ENCODE measurements at regions not wholly inside any gene's neighbourhood (a gene's known extent, or its start where the extent isn't known, plus 50 kb on each side); places are given as distances from the start of the nearest gene placed in this dataset.

DNA sequence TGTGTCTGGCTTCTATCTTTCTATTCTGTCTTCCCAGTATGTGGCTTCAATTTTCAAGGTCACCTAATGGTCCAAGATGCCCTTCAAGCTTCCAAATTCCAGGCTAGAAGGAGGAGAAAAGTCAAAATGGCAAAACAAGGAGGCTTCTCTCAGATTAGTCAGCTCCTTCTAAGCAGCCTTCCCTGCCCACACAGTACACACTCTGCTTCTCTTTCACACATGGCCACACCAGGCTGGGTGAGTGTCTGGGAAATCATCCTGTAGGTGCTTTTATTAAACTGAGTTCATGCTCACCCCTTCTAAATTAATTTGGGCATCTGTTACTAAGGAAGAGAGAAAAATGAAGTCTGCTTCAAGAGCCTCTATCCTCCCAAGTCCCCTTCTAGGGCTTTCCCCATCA, 277.2 kb upstream of the MGAT5 start:
- no peaks in the 10 kb centered on the region for H3K36me3 ChIP-seq (ENCODE audit: control insufficient read depth in 2 of 2, insufficient read depth in 2 of 2, low read length in 1 of 2)
- no peak overlapping the region for H3K4me3 ChIP-seq (ENCODE audit: low read length in 2 of 2)
- DNase-seq (ENCODE audit: low read depth in 6 of 9, low spot score in 9 of 9), result no peak

DNA sequence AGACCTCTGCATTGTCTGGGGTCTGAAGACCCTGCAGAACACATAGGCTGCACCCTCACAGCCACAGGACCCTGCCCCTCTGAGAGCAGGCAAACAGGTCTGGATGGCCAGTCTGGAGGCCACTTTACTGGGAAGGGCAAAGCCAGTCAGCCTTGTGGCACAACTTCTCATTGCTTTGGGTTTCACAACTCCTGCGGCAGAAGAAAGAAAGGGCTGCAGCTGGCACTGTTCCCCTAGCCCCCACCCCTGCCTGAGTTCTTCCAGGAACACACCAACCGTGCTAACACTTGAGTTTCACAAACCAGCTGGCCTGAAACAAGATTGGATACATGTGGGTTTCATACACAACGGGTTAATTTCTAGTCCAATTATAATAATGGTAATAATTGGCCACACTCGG, 276.5 kb upstream of the MGAT5 start:
- DNase-seq (ENCODE audit: low read depth in 6 of 9, low spot score in 9 of 9), result no peak

More for the DNA sequence above, 277.2 kb upstream of the MGAT5 start:
- Histone ChIP-seq H3K27ac (ENCODE audit: low read depth in 1 of 2, low read length in 1 of 2) (no peak overlapping the region), H3K9me3 (ENCODE audit: control insufficient read depth in 2 of 2, insufficient read depth in 1 of 2, low read length in 1 of 2) (peaks cover 0 to 5% of the 10 kb centered on the region in 2 donors), H3K27me3 (ENCODE audit: control insufficient read depth in 2 of 2, insufficient read depth in 1 of 2, low read length in 1 of 2) (no peaks in the 10 kb centered on the region), H3K4me1 (ENCODE audit: control insufficient read depth in 2 of 2, insufficient read depth in 2 of 2, low read length in 2 of 2) (no peaks in the 10 kb centered on the region)

GRCh38 chr2:133982256-133982655, 271.6 kb upstream of the MGAT5 start:
- Histone ChIP-seq H3K27me3 (ENCODE audit: control insufficient read depth in 2 of 2, insufficient read depth in 1 of 2, low read length in 1 of 2) (no peaks in the 10 kb centered on the region), H3K4me3 (ENCODE audit: low read length in 2 of 2) (no peak overlapping the region), H3K36me3 (ENCODE audit: control insufficient read depth in 2 of 2, insufficient read depth in 2 of 2, low read length in 1 of 2) (no peaks in the 10 kb centered on the region), H3K9me3 (ENCODE audit: control insufficient read depth in 2 of 2, insufficient read depth in 1 of 2, low read length in 1 of 2) (peaks cover 0 to 5% of the 10 kb centered on the region in 2 donors), H3K27ac (ENCODE audit: low read depth in 1 of 2, low read length in 1 of 2) (no peak overlapping the region), H3K4me1 (ENCODE audit: control insufficient read depth in 2 of 2, insufficient read depth in 2 of 2, low read length in 2 of 2) (no peaks in the 10 kb centered on the region)
- DNase-seq (ENCODE audit: low read depth in 6 of 9, low spot score in 9 of 9), result no peak
- WGBS, result 85% methylated on average over 6 of the region's 6 CpGs

More for the DNA sequence above, 276.5 kb upstream of the MGAT5 start:
- Histone ChIP-seq H3K9me3 (ENCODE audit: control insufficient read depth in 2 of 2, insufficient read depth in 1 of 2, low read length in 1 of 2) (peaks cover 0 to 5% of the 10 kb centered on the region in 2 donors), H3K36me3 (ENCODE audit: control insufficient read depth in 2 of 2, insufficient read depth in 2 of 2, low read length in 1 of 2) (no peaks in the 10 kb centered on the region), H3K4me3 (ENCODE audit: low read length in 2 of 2) (no peak overlapping the region), H3K4me1 (ENCODE audit: control insufficient read depth in 2 of 2, insufficient read depth in 2 of 2, low read length in 2 of 2) (no peaks in the 10 kb centered on the region), H3K27me3 (ENCODE audit: control insufficient read depth in 2 of 2, insufficient read depth in 1 of 2, low read length in 1 of 2) (no peaks in the 10 kb centered on the region), H3K27ac (ENCODE audit: low read depth in 1 of 2, low read length in 1 of 2) (no peak overlapping the region)
- 80% methylated on average over 4 of the region's 4 CpGs for WGBS

DNA sequence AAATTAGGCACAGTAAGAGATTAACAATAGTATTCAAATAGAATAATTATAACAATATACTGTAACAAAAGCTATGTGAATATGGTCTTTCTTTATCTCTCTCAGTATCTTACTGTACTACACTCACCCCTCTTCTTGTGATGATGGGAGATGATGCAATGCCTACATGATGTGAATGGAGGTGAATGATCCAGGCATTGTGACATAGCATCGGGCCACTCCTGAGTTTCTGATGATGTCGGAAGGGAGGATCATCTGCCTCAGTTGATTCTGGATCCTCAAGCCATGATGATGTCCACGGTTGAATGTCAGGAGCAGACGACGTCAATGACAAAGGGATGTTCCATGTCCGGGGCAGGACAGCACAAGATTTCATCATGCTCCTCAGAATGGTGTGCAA, 268.3 kb upstream of the MGAT5 start:
- H3K9me3 ChIP-seq (ENCODE audit: control insufficient read depth in 2 of 2, insufficient read depth in 1 of 2, low read length in 1 of 2), result no peaks in the 10 kb centered on the region
- WGBS, result 97% methylated on average over 6 of the region's 6 CpGs
- H3K36me3 ChIP-seq (ENCODE audit: control insufficient read depth in 2 of 2, insufficient read depth in 2 of 2, low read length in 1 of 2), result no peaks in the 10 kb centered on the region
- H3K27me3 ChIP-seq (ENCODE audit: control insufficient read depth in 2 of 2, insufficient read depth in 1 of 2, low read length in 1 of 2), result no peaks in the 10 kb centered on the region
- no peak overlapping the region for H3K4me3 ChIP-seq (ENCODE audit: low read length in 2 of 2)
- H3K27ac ChIP-seq (ENCODE audit: low read depth in 1 of 2, low read length in 1 of 2), result no peak overlapping the region
- DNase-seq (ENCODE audit: low read depth in 6 of 9, low spot score in 9 of 9), result no peak
- no peaks in the 10 kb centered on the region for H3K4me1 ChIP-seq (ENCODE audit: control insufficient read depth in 2 of 2, insufficient read depth in 2 of 2, low read length in 2 of 2)

- no peak overlapping the region for H3K4me3 ChIP-seq (ENCODE audit: low read length in 2 of 2)
- no peaks in the 10 kb centered on the region for H3K27me3 ChIP-seq (ENCODE audit: control insufficient read depth in 2 of 2, insufficient read depth in 1 of 2, low read length in 1 of 2)
- H3K36me3 ChIP-seq (ENCODE audit: control insufficient read depth in 2 of 2, insufficient read depth in 2 of 2, low read length in 1 of 2), result no peaks in the 10 kb centered on the region
- no peak for DNase-seq (ENCODE audit: low read depth in 6 of 9, low spot score in 9 of 9)
- H3K4me1 ChIP-seq (ENCODE audit: control insufficient read depth in 2 of 2, insufficient read depth in 2 of 2, low read length in 2 of 2), result no peaks in the 10 kb centered on the region
- H3K27ac ChIP-seq (ENCODE audit: low read depth in 1 of 2, low read length in 1 of 2), result no peak overlapping the region
- no peaks in the 10 kb centered on the region for H3K9me3 ChIP-seq (ENCODE audit: control insufficient read depth in 2 of 2, insufficient read depth in 1 of 2, low read length in 1 of 2)
- WGBS, result 88% methylated on average over 3 of the region's 3 CpGs
Measured at GRCh38 chr2:133986081-133986837, 267.6 kb upstream of the MGAT5 start.

GRCh38 chr2:133986881-133987795, 266.7 kb upstream of the MGAT5 start:
- no peak overlapping the region for H3K27ac ChIP-seq (ENCODE audit: low read depth in 1 of 2, low read length in 1 of 2)
- no peaks in the 10 kb centered on the region for H3K36me3 ChIP-seq (ENCODE audit: control insufficient read depth in 2 of 2, insufficient read depth in 2 of 2, low read length in 1 of 2)
- 78% methylated on average over 11 of the region's 11 CpGs for WGBS
- no peak for DNase-seq (ENCODE audit: low read depth in 6 of 9, low spot score in 9 of 9)
- H3K9me3 ChIP-seq (ENCODE audit: control insufficient read depth in 2 of 2, insufficient read depth in 1 of 2, low read length in 1 of 2), result no peaks in the 10 kb centered on the region
- H3K4me1 ChIP-seq (ENCODE audit: control insufficient read depth in 2 of 2, insufficient read depth in 2 of 2, low read length in 2 of 2), result no peaks in the 10 kb centered on the region
- no peaks in the 10 kb centered on the region for H3K27me3 ChIP-seq (ENCODE audit: control insufficient read depth in 2 of 2, insufficient read depth in 1 of 2, low read length in 1 of 2)
- no peak overlapping the region for H3K4me3 ChIP-seq (ENCODE audit: low read length in 2 of 2)

DNA sequence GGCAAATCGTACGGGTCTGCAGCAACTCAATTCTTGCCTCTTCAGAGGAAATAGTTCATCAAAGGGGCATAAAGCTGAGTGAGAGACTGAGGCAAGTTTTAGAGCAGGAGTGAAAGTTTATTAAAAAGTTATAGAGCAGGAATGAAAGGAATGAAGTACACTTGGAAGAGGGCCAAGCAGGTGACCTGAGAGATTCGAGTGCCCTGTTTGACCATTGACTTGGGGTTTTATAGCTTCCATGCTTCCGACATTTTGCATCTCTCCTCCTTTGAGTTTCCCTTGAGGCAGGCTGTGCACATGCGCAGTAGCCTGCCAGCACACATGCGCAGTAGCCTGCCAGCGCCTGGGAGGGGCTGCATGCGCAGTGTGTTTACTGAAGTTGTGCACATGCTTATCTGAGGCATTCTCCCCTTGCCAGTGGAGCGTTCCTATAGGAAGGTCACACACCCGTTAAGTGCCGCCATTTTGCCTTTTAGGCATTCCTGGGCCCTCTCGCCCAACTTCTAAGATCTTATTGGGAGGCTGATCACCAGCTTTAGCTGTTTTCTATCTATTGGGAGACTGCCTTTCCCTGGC, 265.5 kb upstream of the MGAT5 start:
- H3K4me3 ChIP-seq (ENCODE audit: low read length in 2 of 2), result no peak overlapping the region
- no peaks in the 10 kb centered on the region for H3K9me3 ChIP-seq (ENCODE audit: control insufficient read depth in 2 of 2, insufficient read depth in 1 of 2, low read length in 1 of 2)
- DNase-seq (ENCODE audit: low read depth in 6 of 9, low spot score in 9 of 9), result no peak
- H3K27me3 ChIP-seq (ENCODE audit: control insufficient read depth in 2 of 2, insufficient read depth in 1 of 2, low read length in 1 of 2), result no peaks in the 10 kb centered on the region
- no peaks in the 10 kb centered on the region for H3K36me3 ChIP-seq (ENCODE audit: control insufficient read depth in 2 of 2, insufficient read depth in 2 of 2, low read length in 1 of 2)
- H3K27ac ChIP-seq (ENCODE audit: low read depth in 1 of 2, low read length in 1 of 2), result no peak overlapping the region
- WGBS, result 97% methylated on average over 12 of the region's 12 CpGs
- H3K4me1 ChIP-seq (ENCODE audit: control insufficient read depth in 2 of 2, insufficient read depth in 2 of 2, low read length in 2 of 2), result no peaks in the 10 kb centered on the region

DNA sequence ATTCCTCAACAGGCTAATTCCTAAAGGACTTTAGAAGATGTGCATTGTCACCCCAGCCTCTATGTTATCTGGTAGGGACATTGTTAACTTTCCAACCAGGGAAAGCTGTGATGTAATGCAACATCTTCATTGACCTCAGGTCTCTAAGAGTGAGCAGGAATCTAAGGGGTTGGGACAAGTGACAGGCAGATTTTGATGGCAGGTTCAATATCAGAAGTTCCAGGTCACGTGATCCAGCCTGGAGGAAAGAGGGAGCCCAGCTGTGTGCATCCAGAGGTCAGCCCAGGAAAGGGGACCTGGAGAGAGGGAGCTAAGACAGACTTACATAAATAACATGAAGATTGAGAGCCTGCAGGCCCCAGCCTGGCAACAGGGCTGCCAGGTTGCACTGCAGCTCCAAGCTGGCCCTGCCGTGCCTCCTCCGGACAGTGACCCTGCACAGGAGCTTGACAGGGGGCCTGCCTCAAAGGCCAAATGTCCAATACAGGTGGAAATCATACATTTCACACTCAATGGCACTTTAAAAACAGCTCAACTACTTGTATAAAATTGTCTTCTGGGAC, 262.2 kb upstream of the MGAT5 start:
- H3K4me3 ChIP-seq (ENCODE audit: low read length in 2 of 2), result no peak overlapping the region
- no peak overlapping the region for H3K27ac ChIP-seq (ENCODE audit: low read depth in 1 of 2, low read length in 1 of 2)
- DNase-seq (ENCODE audit: low read depth in 6 of 9, low spot score in 9 of 9), result no peak
- no peaks in the 10 kb centered on the region for H3K27me3 ChIP-seq (ENCODE audit: control insufficient read depth in 2 of 2, insufficient read depth in 1 of 2, low read length in 1 of 2)
- H3K4me1 ChIP-seq (ENCODE audit: control insufficient read depth in 2 of 2, insufficient read depth in 2 of 2, low read length in 2 of 2), result no peaks in the 10 kb centered on the region
- H3K36me3 ChIP-seq (ENCODE audit: control insufficient read depth in 2 of 2, insufficient read depth in 2 of 2, low read length in 1 of 2), result no peaks in the 10 kb centered on the region
- no peaks in the 10 kb centered on the region for H3K9me3 ChIP-seq (ENCODE audit: control insufficient read depth in 2 of 2, insufficient read depth in 1 of 2, low read length in 1 of 2)
- 87% methylated on average over 3 of the region's 3 CpGs for WGBS

GRCh38 chr2:133992454-133992853, 261.4 kb upstream of the MGAT5 start:
- Histone ChIP-seq H3K27me3 (ENCODE audit: control insufficient read depth in 2 of 2, insufficient read depth in 1 of 2, low read length in 1 of 2) (no peaks in the 10 kb centered on the region), H3K4me3 (ENCODE audit: low read length in 2 of 2) (no peak overlapping the region), H3K36me3 (ENCODE audit: control insufficient read depth in 2 of 2, insufficient read depth in 2 of 2, low read length in 1 of 2) (no peaks in the 10 kb centered on the region), H3K4me1 (ENCODE audit: control insufficient read depth in 2 of 2, insufficient read depth in 2 of 2, low read length in 2 of 2) (no peaks in the 10 kb centered on the region), H3K9me3 (ENCODE audit: control insufficient read depth in 2 of 2, insufficient read depth in 1 of 2, low read length in 1 of 2) (no peaks in the 10 kb centered on the region), H3K27ac (ENCODE audit: low read depth in 1 of 2, low read length in 1 of 2) (no peak overlapping the region)
- DNase-seq (ENCODE audit: low read depth in 6 of 9, low spot score in 9 of 9), result no peak
- WGBS, result 83% methylated on average over 1 of the region's 1 CpG
